IPS DF 4.7 (cell line): ENCODE measurements at regions not wholly inside any gene's neighbourhood (a gene's known extent, or its start where the extent isn't known, plus 50 kb on each side); places are given as distances from the start of the nearest gene placed in this dataset.
"Not testable (repeated sequence)": the region's sequence is repeated elsewhere in the genome, so short reads cannot be mapped to it uniquely, and the experiment has no call there.

Source experiments
- DNase-seq: peaks from one replicate; pipeline ENCODE4 v3.0.0-alpha.2; 2013; ENCODE audit warnings: low spot score; ENCODE audit errors: extremely low read depth

GRCh38 chr1:185541871-185542301 is 192.3 kb upstream of the HMCN1 start:
- no peak for DNase-seq

- no peak for DNase-seq
These were observed 193.9 kb upstream of the HMCN1 start for GRCh38 chr1:185540295-185540694.

GRCh38 chr1:185539277-185539943 is 194.8 kb upstream of the HMCN1 start:
- DNase-seq, result no peak

GRCh38 chr1:185538309-185538898 is 195.8 kb upstream of the HMCN1 start:
- not testable (repeated sequence) for DNase-seq

- no peak for DNase-seq
These were observed 196.6 kb upstream of the HMCN1 start for GRCh38 chr1:185537596-185537995.

GRCh38 chr1:185536165-185536920 is 197.8 kb upstream of the HMCN1 start:
- no peak for DNase-seq

- DNase-seq, result no peak
These were observed 198.6 kb upstream of the HMCN1 start for GRCh38 chr1:185535621-185536020.

GRCh38 chr1:185534801-185535200 is 199.4 kb upstream of the HMCN1 start:
- no peak for DNase-seq

- DNase-seq, result no peak
These were observed 200.6 kb upstream of the HMCN1 start for GRCh38 chr1:185533596-185533995.

GRCh38 chr1:185532856-185533255 is 201.3 kb upstream of the HMCN1 start:
- DNase-seq, result no peak

GRCh38 chr1:185531838-185532237 is 202.4 kb upstream of the HMCN1 start:
- DNase-seq, result no peak

GRCh38 chr1:185530215-185530614 is 204.0 kb upstream of the HMCN1 start:
- no peak for DNase-seq

- no peak for DNase-seq
These were observed 204.5 kb upstream of the HMCN1 start for GRCh38 chr1:185529673-185530072.

- no peak for DNase-seq
These were observed 206.0 kb upstream of the HMCN1 start for GRCh38 chr1:185528084-185528676.

- DNase-seq, result no peak
These were observed 207.6 kb upstream of the HMCN1 start for GRCh38 chr1:185526344-185527307.

- DNase-seq, result no peak
These were observed 203.3 kb upstream of the IVNS1ABP start for GRCh38 chr1:185520188-185520920.

GRCh38 chr1:185517808-185518419 is 200.9 kb upstream of the IVNS1ABP start:
- no peak for DNase-seq

GRCh38 chr1:185517301-185517700 is 200.3 kb upstream of the IVNS1ABP start:
- not testable (repeated sequence) for DNase-seq

GRCh38 chr1:185515696-185516095 is 198.7 kb upstream of the IVNS1ABP start:
- DNase-seq, result no peak

GRCh38 chr1:185514311-185514710 is 197.3 kb upstream of the IVNS1ABP start:
- DNase-seq, result no peak
